ENCODE measurements at regions not wholly inside any gene's neighbourhood (a gene's known extent, or its start where the extent isn't known, plus 50 kb on each side); places are given as distances from the start of the nearest gene placed in this dataset.

DNA sequence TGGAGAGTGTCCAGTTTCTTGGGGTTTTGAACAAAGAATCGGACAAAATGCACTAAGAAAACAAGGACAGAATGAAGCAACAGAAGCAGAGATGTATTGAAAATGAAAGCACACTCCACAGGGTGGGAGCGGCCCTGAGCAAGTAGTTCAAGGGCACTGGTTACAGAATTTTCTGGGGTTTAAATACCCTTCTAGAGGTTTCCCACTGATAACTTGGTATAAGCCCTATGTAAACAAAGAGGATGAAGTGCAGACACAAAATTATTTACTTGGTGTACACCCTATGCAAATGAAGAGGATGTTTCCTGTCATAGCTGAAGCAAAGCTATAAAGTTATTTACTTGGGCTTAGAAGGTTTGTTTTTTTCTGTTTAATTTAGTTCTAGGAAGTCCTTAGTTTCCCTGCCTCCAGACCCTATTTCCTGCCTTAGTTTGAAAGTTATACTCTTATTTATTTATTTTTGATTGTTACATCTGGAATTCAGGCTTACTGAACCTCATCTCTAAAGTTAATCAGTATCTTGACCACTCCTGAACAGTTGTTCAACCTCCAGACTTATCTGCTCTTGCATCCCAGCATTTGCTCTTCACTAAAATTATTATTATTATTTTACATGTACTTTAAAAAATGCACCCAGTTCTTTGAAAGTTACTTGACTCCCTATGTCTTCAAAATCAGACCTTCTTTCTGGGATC, 193.5 kb downstream of the SPP2 start:
- DNase-seq, result no peak

DNA sequence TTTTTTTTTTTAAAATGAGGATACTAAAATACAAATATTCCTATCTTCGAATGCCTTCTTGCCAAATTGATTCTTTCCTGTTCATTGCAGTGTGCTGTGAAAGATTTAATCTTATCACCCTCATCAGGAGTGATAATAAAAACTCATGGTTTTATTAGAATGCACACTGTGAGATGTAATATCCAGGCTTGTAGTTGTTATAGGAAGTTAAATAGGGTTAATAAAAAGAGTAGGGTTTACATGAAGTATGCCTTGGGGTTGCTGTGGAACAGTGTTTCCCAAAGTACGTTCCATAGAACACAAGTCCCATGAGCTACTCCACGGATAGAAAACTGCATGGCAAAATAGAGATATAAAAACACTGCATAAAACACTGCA, 191.9 kb downstream of the SPP2 start:
- DNase-seq, result no peak

DNA sequence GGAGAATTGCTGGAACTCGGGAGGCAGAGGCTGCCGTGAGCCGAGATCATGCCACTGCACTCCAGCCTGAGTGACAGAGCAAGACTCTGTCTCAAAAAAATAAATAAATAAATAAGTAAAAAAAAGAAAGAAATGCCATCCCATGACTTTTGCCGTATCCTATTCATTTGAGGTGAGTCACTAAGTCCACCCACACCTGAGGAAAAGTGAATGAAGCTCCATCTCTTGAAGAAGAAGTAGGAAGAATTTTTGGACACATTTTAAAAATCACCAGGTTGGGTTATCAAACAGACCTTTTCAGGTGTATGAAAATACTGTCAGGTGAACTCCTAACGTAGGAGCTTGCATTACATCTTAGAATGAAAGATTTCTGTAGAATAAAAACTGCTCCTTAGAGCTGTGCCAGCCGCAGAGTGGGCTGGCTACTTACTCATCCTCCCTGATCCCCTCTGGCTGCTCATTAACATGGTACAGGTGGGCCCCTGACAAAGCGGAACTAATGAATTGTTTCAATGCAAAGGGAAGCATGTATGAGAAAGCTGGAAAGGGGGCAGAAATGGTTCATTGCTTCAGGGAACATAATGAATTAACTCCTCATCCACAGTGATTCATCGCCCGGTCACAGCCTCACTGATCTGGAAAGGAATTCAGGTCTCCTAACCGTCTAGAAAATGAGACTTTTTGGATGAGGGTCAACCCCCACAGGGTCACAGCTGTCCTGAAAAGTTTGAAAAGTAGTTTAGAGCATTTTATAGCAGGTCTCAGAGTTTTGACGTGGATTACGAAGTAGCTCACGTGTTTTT, 191.4 kb downstream of the SPP2 start:
- DNase-seq, result no peak

DNA sequence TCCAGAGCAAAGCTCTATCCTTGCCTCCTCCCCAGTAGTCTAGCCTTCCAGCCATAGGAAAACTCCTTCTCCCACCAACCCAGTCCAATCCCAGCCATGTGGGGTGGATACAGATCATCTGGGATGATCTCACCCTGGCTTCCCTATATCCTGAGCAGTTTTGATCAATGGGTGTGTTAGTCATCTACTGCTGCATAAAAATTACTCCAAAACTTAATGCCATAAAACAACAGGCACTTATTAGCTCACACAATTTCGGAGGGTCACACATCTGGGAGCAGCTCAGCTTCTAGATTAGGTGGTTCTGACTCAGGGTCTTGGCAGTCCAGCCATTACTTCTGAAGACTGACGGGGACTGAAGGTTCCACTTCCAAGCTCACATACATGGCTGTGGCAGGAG, 190.4 kb downstream of the SPP2 start:
- no peak for DNase-seq

DNA sequence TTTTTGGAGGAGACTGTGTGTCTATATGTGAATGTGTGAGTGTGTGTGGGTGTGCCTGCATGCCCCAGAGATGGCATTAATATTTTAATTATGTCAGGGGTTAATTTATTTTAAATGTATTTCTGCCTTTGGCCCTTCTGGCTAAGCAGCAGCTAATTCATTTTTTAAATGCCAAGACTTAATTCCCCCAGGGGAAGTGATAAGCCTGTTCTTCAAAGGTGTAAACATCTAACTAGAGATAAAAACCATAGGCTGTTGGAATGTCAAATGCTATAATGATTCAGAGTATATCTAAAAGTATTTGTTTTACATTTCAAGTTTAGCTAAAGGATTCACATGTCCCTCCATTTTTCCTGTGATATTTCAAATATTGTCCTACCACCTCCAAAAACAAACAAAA, 184.7 kb downstream of the SPP2 start:
- no peak for DNase-seq

DNA sequence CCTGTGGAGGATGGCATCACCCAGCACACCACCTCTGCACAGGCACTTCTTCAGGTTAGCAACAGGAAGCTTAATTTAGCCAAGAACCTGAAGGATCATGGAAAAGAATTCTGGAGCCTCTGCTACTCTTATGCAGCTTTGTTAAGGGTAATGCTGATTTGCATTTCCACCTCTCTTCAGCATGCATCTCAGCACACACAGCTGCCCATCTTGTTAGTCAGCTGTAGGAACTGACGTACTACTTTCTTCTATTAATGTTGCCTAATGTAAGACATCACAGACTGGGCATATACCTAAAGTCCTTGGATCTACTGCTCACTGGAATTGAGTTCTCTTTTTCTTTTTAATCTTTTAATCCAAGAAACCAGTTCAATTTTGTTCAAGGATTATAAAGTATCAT, 181.0 kb downstream of the SPP2 start:
- DNase-seq, result no peak

DNA sequence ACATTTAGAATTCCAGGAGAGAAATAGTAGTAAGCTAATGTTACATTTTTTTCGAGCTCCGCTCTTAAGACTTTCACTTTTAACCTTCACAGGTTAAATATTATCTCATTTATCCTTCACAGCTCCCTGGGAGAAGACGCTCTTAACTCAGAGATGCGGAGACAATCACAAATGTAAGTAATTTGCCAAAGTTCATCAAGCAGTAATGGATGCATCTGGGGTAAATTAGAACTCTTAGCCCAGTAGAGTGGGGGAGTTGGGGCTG, 168.5 kb downstream of the SPP2 start:
- DNase-seq, result no peak

DNA sequence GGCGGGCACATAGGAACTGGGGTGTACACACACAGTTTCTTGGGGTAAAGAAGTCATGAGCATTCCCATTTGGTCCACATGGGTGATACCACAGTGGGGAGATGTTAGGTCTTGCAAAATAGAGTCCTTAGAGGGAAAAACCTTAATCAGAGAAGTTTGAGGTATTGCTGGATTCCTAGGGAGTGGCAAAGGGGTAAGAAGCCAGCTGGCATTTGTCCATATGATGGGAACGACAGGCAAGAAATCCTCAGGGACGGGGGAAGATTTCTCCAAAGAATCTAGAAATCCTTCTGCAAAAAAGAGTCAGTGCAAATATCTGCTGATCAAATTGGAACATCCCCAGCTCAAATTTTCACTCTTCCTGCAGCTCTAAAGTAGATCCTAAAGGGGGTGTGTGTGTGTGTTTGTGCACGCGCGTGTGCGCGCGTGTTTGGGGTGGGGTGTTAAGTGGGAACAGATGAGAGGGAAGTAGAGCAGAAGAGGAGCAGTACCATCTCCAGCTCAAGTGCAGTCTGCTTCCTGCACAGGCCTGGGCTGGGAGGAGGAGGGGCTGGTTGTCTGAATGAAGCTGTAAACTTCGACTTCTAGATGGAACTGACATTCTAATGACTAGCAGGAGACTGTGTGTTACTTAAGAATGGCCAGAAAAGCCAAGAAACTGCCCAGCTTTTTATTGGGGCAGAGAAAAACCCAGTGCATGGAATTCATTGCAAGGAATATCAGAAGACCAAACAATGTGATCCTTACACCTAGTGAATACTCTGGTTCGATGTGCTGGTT, 168.0 kb downstream of the SPP2 start:
- DNase-seq, result no peak

DNA sequence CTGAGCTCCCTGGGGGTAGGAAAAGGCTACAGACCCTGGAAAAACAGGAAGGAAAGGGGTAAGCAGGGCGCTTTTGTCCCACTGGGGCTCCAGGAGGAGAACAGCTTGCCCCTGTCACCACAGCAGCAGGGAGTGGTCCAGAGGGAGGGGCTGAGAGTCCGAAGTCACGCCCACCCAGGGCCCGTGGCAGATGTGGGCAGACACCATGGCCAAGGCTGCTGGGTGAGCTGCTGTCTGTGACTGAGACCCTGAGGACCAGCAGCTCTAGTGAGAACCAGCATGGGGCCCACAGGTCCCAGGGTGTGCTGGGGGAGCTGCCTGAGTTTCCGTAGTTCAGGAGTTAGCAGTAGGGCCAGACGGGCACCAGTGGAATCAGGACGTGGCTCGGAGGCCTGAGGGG, 162.0 kb downstream of the SPP2 start:
- DNase-seq, result no peak

DNA sequence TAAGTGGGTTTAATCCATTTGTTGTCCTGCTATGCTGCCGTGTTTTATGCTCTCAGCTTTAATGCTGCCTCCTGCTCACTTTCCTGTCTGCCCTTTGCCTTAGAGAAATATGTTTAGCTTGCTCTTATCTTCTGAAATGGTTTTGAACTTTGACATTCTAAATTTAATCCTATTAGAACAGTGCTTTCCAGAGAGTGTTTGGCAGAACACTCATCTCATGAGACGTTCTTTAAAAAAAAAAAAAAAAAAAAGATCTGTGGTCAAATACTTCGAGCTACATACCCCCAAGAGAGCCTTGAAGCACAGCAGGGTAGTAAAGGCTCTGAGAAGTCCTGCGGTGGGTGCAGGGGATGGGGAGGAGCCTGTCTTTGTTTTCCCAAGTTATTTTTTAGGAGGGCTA, 161.3 kb downstream of the SPP2 start:
- DNase-seq, result no peak

DNA sequence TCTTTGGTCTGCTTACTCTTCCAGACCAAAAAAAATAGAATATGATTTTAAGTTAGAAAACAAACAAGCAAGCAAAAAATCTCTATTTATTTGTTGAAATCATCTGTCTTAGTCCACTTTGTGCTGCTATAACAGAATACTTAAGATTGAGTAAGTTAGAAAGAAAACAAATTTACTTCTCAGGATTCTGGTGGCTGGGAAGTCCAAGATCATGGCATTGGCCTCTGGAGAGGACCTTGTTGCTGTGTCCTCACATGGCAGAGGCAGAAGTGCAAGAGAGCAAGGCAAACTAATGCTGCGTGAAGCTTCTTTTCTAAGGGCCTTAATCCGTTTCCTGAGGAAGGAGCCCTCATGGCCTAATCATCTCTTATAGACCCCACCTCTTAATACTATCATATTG, 156.2 kb downstream of the SPP2 start:
- no peak for DNase-seq

DNA sequence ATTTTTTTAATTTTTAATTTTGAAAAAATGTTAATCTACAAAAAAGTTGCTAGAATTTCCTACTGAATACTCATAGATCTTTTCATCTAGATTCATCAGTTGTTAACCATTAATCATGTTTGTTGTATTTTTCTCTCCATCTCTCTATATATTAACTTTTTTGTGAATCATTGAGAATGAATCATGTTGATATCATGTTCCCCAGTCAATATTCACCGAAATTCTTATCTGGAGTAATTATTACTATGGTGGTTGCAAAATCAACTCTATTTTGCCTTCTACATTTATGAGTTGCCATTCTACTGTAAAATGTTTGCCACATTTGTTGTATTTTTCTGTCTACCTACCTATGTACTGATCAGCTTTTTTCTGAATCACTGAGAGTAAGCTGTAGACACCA, 154.0 kb downstream of the SPP2 start:
- no peak for DNase-seq

DNA sequence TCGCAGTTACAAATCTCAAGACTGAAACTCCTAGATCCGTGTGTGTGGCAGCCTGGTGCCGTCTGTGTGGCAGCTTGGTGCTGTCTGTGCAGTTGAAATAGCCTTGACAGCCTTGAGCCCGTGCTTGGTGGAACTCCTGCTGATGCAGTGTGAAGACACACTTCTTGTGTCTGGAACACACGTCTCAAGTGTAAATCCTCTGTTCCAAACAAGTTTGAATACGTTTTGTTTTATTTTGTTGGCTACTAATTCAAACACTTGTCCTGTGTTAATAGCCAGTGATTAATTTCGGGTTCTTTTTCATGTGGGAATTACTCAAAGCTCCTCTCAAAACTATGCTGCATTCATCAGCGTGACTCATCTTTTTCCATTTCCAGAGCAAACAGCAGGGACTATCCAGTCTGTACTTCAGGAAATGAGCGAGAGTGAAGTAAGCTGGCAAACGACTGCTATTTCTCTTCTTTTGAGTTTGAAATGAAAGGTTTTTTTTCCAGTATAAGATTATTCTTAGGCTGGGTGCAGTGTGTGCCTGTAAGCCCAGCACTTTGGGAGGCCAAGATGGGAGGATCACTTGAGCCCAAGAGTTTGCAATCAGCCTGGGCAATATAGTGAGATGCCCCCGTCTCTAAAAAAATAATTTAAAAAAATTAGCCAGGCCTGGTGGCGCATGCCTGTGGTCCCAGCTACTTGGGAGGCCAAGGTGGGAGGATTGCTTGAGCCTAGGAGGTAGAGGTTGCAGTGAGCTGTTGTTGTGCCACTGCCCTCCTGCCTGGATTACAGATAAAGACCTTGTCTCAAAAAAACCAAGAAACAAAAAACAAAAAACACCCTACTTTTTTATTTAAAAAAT, 152.9 kb downstream of the SPP2 start:
- peak in 1 of 2 experiments; percentile 34 for DNase-seq

DNA sequence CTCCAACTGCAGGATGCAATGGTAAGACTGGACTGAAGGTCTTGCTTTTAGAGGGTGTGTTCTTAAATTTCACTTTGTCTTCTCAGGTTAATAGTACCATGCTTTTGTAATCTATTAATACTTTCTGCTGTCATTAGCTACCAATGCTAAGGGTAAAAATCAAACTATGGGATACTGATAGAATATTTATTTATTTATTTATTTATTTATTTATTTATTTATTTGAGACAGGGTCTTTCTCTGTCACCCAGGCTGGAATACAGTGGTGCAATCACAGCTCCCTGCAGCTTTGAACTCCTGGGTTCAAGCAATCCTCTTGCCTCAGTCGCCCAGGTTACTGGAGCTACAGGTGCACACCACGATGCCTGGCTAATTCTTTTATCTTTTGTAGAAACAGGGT, 152.1 kb downstream of the SPP2 start:
- no peak for DNase-seq

DNA sequence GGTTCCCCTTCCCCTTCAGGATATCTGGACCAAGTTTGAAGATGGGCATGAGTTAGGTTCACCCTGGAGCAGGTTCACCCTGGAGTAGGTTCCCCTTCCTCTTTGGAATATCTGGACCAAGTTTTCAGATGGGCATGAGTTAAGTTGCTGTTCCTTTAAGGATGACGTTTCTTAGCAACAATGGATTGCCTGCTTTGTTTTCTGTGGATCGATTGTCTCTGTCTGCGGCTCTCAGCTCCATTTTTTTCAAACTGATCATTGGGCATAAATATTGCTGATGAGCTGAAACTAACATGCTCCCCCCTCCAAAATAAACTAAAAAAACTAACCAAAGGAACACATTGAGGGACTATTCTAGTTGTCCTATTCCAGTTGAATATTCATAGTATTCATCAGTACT, 149.5 kb downstream of the SPP2 start:
- DNase-seq, result no peak

DNA sequence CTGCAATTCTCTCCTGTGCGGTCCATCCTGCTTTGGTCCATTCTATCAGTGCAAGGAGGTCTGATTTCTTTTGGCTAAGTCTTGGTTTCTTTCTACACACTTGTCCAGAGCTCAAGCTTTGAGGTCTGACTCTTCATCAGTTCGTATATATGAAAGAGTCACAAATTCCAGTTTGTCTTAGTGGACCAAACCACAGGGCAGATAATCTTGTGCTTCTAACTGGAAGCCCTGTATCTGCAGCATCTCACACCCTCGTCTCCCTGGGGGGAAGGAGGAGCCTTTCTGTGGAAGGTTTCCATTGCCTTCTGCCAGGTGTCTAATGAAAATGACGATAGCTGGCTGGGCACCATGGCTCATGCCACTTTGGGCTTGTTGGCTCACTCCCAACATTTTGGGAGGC, 148.5 kb downstream of the SPP2 start:
- no peak for DNase-seq

DNA sequence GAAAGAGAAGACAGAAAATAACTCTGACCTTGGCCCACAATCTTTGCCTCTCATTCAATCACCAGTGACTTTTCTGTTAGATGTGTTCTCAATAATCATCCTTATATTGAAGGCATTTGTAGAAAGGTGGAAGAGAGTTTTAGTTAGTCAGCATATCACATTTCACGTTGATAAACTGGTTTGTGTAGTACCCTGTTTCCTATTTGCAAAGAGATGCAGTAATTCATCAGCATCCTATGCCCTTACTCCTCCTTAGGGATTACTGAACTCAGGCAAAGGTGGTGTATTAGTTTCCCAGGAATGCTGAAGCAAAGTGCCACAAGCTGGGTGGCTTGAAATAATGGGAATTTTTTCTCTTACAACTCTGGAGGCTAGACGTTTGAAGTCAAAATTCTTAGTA, 145.0 kb downstream of the SPP2 start:
- DNase-seq, result no peak

DNA sequence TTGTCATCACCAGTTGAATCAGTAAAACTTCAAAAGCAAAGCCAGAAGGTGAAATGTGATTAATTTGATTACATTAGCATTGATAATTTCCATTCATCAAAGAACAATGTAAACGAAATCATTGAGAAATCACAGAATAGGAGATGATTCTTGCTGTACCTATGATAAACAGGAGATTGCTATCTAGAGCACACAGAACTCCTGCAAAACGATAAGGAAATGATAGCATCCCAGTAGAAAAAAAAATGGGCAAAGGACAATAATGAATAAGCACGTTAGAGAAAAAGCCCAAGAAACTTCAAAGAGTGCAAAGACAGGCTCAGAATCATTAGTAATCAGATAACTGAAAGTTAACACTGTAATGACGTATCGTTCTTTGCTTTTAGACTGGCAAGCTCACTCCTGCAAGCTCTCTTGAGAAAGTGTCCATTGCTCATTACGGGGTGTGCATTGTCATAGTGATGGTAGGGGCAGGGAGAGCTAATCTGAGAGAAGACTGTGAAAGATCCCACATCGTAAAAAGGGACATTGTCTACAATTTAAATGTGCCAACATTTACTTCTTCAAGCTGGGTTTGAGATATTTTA, 143.6 kb downstream of the SPP2 start:
- DNase-seq, result no peak

DNA sequence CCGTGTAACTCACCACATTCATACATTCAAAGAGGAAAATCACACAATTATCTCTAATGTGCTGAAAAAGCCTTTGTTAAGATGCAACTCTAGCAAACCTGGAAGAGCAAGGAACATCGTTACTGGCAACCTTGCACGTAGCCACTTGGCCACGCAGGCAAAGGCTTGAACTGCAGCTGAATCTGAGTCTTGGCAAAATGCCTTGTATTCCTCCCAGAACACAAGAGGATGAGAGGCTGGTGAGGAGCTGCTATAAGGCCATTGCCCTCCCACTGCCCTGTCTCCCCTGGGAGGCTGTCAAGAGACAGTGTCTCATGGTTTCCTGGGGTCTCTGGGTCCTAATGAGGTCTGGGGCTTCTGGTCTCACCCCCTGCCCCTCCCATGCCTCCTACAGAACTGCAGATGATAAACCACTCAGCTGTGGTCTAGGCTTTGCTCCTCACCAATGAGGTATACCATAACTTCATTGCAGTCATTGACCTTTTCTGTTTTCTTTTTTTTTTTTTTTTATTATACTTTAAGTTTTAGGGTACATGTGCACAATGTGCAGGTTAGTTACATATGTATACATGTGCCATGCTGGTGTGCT, 141.4 kb downstream of the SPP2 start:
- no peak for DNase-seq

DNA sequence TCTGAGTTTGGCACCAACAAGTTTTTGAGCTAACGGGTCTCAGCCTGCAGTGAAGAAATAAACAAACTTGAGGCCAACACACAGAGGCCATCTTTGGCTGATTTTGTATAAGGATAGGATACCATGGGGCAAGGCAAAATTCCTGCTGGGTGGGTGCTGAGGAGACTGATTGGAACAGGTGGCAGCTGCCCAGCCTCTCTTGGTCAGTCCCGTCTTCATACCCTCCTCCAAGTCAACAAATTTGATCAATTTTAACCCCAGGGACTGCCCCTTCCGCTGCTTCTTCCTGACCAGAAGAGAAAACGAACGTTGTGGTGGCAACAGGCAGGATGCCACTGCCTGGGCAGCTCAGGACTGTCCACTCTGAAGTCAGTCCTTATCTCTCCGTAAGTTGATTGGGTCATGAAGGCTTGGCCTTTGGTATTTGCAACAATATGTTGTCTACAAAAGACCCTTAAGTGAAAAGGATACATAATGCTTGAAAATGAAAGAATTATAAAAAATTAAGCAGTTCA, 139.3 kb downstream of the SPP2 start:
- no peak for DNase-seq

DNA sequence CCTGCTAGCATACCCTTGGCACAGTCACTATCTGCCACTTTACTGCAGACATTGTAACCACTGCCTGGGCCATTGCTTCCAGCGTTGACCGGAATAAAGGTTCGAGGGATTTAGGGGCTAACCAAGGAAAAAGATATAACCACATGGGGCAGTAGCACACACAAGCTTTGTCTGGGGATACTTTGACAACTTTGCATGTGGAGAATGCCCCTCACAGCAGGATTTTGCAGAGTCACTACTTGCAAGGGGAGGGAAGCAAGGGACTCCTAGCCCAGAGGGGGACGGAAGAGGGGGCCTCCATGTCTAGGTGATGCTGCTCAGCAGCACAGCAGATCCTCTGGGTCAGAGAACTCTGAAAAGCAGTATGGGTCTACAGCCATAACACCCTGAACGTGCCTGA, 138.7 kb downstream of the SPP2 start:
- DNase-seq, result no peak

DNA sequence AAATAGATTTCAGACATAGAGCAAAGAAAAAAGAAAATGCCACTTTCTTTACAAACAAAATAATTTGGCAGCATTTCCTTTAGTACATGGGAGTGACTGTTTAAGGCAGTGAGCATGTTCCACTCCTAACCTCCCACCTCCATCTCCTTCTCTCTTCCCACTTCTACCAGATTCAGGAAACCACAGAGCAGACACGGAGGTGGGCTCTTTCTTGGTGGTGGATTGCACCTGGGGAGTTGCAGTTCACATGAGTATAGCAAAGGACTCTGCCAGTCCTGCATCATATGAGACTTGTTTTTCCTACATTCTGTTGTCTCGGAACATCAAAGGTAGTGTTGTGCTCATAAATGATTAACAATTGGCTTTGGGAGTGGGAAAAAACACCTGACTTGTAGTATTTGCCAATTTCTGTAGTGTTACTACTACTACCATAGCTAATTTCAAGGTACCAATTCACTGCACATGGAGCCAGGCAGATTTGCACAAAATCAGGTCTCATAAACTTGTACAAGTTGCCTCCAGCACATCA, 137.2 kb downstream of the SPP2 start:
- DNase-seq, result no peak

All from activated T-cell treated with anti-CD3 and anti-CD28 coated beads, Interleukin-2, amount 50 U/mL, for 48 hours (primary cell).